K562 (cell line): ENCODE measurements at regions not wholly inside any gene's neighbourhood (a gene's known extent, or its start where the extent isn't known, plus 50 kb on each side); places are given as distances from the start of the nearest gene placed in this dataset.

Experiments
- CBFA2T3 ChIP-seq: fragments of 450-650 bp; IDR thresholded peaks from 2 replicates; pipeline ENCODE4 v1.6.1; 2017
- MECOM ChIP-seq: fragments of 250-450 bp; sonication (Bioruptor Pico); IDR thresholded peaks from 2 replicates; pipeline ENCODE4 v1.8.0; 2022; ENCODE audit warnings: inconsistent platforms
- NBN ChIP-seq: fragments of 450-650 bp; IDR thresholded peaks from 2 replicates; pipeline ENCODE4 v1.6.1; 2016; ENCODE audit warnings: low read depth, mild to moderate bottlenecking
- POLR3G ChIP-seq: IDR thresholded peaks from 2 replicates; pipeline ENCODE4 v1.6.1; 2011; ENCODE audit not compliant: insufficient read length, insufficient replicate concordance; ENCODE audit errors: extremely low read depth
- TFAM ChIP-seq: fragments of 250-450 bp; sonication (Bioruptor Pico); conservative IDR thresholded peaks from 2 replicates; pipeline ENCODE4 v1.5.0; 2021; ENCODE audit warnings: mild to moderate bottlenecking, moderate library complexity
- TF ChIP-seq, protein P1 (sequence below): fragments of 450-650 bp; IDR thresholded peaks from 2 replicates; pipeline ENCODE4 v1.6.1; 2016; ENCODE audit warnings: mild to moderate bottlenecking, moderate library complexity
- TF ChIP-seq, protein P2 (sequence below): fragments of 200-600 bp; sonication (generic); IDR thresholded peaks from one replicate; pipeline ENCODE4 v1.6.1; 2012; ENCODE audit warnings: mild to moderate bottlenecking, low read depth, low read length, inconsistent platforms

DNA sequence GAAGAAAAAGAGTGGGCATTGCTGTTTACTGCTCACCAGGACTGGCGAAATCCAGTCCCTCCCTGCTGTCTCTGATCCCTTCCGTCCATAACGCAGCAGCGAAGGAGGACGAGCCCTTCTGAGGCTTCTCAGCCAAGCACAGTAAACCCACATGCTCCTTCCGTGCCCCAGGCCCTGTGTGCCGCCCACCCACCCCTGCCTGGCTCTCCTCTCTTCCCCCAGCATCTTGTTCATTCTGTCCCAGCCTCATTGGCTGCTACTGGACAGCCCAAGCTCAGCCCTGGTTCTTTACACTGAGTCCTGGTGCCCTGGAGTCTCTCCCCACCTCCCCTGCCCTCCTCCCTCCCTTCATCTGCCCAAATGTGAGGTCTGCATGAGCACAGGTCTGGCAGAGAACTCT, 559.7 kb downstream of the BRD1 start (continued):
- TF ChIP-seq, protein P1, sequence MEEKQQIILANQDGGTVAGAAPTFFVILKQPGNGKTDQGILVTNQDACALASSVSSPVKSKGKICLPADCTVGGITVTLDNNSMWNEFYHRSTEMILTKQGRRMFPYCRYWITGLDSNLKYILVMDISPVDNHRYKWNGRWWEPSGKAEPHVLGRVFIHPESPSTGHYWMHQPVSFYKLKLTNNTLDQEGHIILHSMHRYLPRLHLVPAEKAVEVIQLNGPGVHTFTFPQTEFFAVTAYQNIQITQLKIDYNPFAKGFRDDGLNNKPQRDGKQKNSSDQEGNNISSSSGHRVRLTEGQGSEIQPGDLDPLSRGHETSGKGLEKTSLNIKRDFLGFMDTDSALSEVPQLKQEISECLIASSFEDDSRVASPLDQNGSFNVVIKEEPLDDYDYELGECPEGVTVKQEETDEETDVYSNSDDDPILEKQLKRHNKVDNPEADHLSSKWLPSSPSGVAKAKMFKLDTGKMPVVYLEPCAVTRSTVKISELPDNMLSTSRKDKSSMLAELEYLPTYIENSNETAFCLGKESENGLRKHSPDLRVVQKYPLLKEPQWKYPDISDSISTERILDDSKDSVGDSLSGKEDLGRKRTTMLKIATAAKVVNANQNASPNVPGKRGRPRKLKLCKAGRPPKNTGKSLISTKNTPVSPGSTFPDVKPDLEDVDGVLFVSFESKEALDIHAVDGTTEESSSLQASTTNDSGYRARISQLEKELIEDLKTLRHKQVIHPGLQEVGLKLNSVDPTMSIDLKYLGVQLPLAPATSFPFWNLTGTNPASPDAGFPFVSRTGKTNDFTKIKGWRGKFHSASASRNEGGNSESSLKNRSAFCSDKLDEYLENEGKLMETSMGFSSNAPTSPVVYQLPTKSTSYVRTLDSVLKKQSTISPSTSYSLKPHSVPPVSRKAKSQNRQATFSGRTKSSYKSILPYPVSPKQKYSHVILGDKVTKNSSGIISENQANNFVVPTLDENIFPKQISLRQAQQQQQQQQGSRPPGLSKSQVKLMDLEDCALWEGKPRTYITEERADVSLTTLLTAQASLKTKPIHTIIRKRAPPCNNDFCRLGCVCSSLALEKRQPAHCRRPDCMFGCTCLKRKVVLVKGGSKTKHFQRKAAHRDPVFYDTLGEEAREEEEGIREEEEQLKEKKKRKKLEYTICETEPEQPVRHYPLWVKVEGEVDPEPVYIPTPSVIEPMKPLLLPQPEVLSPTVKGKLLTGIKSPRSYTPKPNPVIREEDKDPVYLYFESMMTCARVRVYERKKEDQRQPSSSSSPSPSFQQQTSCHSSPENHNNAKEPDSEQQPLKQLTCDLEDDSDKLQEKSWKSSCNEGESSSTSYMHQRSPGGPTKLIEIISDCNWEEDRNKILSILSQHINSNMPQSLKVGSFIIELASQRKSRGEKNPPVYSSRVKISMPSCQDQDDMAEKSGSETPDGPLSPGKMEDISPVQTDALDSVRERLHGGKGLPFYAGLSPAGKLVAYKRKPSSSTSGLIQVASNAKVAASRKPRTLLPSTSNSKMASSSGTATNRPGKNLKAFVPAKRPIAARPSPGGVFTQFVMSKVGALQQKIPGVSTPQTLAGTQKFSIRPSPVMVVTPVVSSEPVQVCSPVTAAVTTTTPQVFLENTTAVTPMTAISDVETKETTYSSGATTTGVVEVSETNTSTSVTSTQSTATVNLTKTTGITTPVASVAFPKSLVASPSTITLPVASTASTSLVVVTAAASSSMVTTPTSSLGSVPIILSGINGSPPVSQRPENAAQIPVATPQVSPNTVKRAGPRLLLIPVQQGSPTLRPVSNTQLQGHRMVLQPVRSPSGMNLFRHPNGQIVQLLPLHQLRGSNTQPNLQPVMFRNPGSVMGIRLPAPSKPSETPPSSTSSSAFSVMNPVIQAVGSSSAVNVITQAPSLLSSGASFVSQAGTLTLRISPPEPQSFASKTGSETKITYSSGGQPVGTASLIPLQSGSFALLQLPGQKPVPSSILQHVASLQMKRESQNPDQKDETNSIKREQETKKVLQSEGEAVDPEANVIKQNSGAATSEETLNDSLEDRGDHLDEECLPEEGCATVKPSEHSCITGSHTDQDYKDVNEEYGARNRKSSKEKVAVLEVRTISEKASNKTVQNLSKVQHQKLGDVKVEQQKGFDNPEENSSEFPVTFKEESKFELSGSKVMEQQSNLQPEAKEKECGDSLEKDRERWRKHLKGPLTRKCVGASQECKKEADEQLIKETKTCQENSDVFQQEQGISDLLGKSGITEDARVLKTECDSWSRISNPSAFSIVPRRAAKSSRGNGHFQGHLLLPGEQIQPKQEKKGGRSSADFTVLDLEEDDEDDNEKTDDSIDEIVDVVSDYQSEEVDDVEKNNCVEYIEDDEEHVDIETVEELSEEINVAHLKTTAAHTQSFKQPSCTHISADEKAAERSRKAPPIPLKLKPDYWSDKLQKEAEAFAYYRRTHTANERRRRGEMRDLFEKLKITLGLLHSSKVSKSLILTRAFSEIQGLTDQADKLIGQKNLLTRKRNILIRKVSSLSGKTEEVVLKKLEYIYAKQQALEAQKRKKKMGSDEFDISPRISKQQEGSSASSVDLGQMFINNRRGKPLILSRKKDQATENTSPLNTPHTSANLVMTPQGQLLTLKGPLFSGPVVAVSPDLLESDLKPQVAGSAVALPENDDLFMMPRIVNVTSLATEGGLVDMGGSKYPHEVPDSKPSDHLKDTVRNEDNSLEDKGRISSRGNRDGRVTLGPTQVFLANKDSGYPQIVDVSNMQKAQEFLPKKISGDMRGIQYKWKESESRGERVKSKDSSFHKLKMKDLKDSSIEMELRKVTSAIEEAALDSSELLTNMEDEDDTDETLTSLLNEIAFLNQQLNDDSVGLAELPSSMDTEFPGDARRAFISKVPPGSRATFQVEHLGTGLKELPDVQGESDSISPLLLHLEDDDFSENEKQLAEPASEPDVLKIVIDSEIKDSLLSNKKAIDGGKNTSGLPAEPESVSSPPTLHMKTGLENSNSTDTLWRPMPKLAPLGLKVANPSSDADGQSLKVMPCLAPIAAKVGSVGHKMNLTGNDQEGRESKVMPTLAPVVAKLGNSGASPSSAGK, result no peak
- TF ChIP-seq, protein P2, sequence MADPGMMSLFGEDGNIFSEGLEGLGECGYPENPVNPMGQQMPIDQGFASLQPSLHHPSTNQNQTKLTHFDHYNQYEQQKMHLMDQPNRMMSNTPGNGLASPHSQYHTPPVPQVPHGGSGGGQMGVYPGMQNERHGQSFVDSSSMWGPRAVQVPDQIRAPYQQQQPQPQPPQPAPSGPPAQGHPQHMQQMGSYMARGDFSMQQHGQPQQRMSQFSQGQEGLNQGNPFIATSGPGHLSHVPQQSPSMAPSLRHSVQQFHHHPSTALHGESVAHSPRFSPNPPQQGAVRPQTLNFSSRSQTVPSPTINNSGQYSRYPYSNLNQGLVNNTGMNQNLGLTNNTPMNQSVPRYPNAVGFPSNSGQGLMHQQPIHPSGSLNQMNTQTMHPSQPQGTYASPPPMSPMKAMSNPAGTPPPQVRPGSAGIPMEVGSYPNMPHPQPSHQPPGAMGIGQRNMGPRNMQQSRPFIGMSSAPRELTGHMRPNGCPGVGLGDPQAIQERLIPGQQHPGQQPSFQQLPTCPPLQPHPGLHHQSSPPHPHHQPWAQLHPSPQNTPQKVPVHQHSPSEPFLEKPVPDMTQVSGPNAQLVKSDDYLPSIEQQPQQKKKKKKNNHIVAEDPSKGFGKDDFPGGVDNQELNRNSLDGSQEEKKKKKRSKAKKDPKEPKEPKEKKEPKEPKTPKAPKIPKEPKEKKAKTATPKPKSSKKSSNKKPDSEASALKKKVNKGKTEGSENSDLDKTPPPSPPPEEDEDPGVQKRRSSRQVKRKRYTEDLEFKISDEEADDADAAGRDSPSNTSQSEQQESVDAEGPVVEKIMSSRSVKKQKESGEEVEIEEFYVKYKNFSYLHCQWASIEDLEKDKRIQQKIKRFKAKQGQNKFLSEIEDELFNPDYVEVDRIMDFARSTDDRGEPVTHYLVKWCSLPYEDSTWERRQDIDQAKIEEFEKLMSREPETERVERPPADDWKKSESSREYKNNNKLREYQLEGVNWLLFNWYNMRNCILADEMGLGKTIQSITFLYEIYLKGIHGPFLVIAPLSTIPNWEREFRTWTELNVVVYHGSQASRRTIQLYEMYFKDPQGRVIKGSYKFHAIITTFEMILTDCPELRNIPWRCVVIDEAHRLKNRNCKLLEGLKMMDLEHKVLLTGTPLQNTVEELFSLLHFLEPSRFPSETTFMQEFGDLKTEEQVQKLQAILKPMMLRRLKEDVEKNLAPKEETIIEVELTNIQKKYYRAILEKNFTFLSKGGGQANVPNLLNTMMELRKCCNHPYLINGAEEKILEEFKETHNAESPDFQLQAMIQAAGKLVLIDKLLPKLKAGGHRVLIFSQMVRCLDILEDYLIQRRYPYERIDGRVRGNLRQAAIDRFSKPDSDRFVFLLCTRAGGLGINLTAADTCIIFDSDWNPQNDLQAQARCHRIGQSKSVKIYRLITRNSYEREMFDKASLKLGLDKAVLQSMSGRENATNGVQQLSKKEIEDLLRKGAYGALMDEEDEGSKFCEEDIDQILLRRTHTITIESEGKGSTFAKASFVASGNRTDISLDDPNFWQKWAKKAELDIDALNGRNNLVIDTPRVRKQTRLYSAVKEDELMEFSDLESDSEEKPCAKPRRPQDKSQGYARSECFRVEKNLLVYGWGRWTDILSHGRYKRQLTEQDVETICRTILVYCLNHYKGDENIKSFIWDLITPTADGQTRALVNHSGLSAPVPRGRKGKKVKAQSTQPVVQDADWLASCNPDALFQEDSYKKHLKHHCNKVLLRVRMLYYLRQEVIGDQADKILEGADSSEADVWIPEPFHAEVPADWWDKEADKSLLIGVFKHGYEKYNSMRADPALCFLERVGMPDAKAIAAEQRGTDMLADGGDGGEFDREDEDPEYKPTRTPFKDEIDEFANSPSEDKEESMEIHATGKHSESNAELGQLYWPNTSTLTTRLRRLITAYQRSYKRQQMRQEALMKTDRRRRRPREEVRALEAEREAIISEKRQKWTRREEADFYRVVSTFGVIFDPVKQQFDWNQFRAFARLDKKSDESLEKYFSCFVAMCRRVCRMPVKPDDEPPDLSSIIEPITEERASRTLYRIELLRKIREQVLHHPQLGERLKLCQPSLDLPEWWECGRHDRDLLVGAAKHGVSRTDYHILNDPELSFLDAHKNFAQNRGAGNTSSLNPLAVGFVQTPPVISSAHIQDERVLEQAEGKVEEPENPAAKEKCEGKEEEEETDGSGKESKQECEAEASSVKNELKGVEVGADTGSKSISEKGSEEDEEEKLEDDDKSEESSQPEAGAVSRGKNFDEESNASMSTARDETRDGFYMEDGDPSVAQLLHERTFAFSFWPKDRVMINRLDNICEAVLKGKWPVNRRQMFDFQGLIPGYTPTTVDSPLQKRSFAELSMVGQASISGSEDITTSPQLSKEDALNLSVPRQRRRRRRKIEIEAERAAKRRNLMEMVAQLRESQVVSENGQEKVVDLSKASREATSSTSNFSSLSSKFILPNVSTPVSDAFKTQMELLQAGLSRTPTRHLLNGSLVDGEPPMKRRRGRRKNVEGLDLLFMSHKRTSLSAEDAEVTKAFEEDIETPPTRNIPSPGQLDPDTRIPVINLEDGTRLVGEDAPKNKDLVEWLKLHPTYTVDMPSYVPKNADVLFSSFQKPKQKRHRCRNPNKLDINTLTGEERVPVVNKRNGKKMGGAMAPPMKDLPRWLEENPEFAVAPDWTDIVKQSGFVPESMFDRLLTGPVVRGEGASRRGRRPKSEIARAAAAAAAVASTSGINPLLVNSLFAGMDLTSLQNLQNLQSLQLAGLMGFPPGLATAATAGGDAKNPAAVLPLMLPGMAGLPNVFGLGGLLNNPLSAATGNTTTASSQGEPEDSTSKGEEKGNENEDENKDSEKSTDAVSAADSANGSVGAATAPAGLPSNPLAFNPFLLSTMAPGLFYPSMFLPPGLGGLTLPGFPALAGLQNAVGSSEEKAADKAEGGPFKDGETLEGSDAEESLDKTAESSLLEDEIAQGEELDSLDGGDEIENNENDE, result no peak
- TF ChIP-seq NBN (no peak), MECOM (no peak), CBFA2T3 (no peak), POLR3G (no peak), TFAM (no peak)
